ENCODE measurements at regions not wholly inside any gene's neighbourhood (a gene's known extent, or its start where the extent isn't known, plus 50 kb on each side); places are given as distances from the start of the nearest gene placed in this dataset.

DNA sequence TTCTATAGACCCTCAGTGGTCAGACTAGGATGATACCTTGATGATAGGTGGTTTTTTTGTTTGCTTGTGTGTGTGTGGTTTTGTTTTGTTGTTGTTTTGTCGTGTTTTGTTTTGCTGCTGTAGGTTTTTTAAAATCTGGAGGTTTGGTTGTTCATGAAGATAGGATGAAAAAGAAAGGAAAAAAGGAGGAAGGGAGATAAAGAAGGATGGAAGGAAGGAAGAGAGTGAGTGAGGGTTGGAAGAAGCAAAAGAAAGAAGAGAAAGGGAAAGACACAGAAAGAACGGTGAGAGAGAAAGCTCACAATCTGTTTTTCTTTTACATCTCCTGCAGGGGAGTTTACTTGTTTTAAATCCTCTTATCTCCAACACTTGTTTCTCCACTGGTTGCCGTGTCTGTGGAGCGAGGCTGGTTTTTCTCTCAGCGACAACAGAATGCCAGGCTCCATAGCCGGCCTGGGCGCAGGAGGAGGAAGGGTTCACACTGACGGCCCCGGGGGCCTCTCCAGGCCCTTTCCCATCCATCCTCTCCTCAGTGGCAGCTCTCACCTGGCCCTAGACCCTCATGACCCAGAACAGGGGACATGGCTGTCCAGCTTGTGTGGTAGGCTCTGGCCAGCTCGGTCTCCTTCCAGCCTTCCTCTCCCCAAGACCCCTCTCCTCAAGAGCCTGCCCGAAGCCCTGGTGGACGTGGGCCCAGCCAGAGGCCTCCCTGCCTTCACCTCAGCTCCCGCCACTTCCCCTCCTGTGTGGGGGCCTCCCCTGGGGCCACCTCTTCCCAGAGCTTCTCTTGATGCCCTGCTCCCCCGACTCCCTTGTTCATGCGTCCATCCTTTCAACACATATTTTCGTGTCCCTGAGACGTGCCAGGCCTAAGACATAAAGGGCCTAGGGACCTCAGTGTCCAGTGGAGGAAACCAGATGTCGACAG lies 168.4 kb downstream of the VEGFA start:
- peak overlapping the region in 1 of 2 donors; percentile 23 for H3K4me3 Mint-ChIP-seq
- Histone ChIP-seq H3K27ac (ENCODE audit: low read depth in 1 of 2, low read length in 2 of 2) (no peak overlapping the region), H3K9me3 (replicated peaks in 1 of 2; ENCODE audit: control insufficient read depth in 1 of 2, insufficient read depth in 1 of 2, low read length in 2 of 2) (no peaks in the 10 kb centered on the region), H3K4me1 (ENCODE audit: control insufficient read depth in 1 of 2, insufficient read depth in 2 of 2, low read length in 2 of 2) (peaks cover 5 to 6% of the 10 kb centered on the region in 2 donors), H3K4me3 (replicated peaks in 1 of 3; ENCODE audit: low read depth in 2 of 3, low read length in 3 of 3) (no peak overlapping the region), H3K36me3 (replicated peaks in 1 of 2; ENCODE audit: control insufficient read depth in 1 of 2, insufficient read depth in 2 of 2, low read length in 2 of 2) (no peaks in the 10 kb centered on the region), H3K27me3 (ENCODE audit: control insufficient read depth in 2 of 2, insufficient read depth in 2 of 2, low read length in 2 of 2) (no peaks in the 10 kb centered on the region), H3K9ac (ENCODE audit: insufficient read depth, low read length, poor library complexity, severe bottlenecking) (no peak overlapping the region), H2AFZ (ENCODE audit: insufficient read depth, low read depth, low read length, poor library complexity, severe bottlenecking) (no peak overlapping the region), H3K79me2 (ENCODE audit: insufficient read depth, low read length) (no peaks in the 10 kb centered on the region), H3K4me2 (replicated peaks; ENCODE audit: extremely low read depth, low read length, poor library complexity, severe bottlenecking) (no peak overlapping the region), H4K20me1 (ENCODE audit: insufficient read depth, low read length) (no peaks in the 10 kb centered on the region)
- 86% methylated on average over 9 of the region's 18 CpGs for WGBS (ENCODE audit: insufficient coverage)
- H3K36me3 Mint-ChIP-seq = no peaks in the 10 kb centered on the region
- TF ChIP-seq, protein P1, sequence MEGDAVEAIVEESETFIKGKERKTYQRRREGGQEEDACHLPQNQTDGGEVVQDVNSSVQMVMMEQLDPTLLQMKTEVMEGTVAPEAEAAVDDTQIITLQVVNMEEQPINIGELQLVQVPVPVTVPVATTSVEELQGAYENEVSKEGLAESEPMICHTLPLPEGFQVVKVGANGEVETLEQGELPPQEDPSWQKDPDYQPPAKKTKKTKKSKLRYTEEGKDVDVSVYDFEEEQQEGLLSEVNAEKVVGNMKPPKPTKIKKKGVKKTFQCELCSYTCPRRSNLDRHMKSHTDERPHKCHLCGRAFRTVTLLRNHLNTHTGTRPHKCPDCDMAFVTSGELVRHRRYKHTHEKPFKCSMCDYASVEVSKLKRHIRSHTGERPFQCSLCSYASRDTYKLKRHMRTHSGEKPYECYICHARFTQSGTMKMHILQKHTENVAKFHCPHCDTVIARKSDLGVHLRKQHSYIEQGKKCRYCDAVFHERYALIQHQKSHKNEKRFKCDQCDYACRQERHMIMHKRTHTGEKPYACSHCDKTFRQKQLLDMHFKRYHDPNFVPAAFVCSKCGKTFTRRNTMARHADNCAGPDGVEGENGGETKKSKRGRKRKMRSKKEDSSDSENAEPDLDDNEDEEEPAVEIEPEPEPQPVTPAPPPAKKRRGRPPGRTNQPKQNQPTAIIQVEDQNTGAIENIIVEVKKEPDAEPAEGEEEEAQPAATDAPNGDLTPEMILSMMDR (IDR thresholded peaks at IDR 0.05) = no peak
- DNase-seq = no peak
- H3K27ac Mint-ChIP-seq = no peak overlapping the region
- H3K27me3 Mint-ChIP-seq (ENCODE audit: low read depth in 3 of 3) = peaks cover 2 to 11% (median 9%) of the 10 kb centered on the region in 3 donors
- H3K4me1 Mint-ChIP-seq = peaks cover 8% of the 10 kb centered on the region
- intact Hi-C loops (cut with micrococcal nuclease) = no loop called here
- H3K9me3 Mint-ChIP-seq = peaks cover 0 to 2% (median 0%) of the 10 kb centered on the region in 7 donors

DNA sequence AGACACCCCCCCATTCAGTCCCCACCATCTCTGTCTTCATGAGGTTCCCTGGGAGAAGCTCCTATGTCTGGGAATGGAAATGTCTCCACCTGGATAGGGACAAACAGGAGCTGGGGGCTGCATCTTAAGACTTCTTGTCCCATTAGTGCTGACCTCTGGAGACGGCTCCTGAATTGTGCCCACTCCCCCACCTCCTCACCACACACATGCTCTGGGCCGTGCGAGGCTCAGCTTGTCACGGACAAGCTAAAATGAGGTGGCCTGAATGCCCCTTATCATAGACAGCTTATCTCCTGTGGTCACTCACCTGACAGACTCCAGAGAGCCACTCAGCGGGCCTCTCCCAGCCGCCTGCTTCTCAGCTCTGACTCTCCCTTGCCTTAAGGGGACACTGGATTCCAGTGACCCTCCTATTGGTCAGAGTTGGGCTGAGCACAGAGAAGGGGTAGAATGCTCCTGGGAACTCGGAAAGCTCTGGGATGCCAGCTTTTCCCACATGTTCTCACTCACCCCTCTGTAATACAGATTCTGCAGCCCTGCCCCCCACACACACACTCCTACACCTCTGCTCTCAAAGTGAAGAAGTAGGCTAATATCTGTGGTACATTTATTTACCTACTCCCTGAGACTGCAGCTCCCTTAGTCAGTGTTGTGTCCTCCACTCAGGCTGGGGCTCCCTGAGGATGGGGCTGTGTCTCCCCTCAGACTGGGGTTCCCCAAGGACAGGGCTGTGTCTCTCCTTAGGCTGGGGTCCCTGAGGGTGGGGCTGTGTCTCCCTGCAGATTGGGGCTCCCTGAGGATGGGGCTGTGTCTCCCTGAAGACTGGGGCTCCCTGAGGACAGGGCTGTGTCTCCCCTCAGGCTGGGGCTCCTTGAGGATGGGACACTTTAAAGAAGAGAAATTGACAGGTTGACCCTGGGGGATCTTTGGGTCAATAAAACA lies 167.5 kb downstream of the VEGFA start:
- Histone ChIP-seq H3K9ac (ENCODE audit: insufficient read depth, low read length, poor library complexity, severe bottlenecking) (no peak overlapping the region), H3K4me1 (ENCODE audit: control insufficient read depth in 1 of 2, insufficient read depth in 2 of 2, low read length in 2 of 2) (peaks cover 5 to 6% of the 10 kb centered on the region in 2 donors), H3K79me2 (ENCODE audit: insufficient read depth, low read length) (no peaks in the 10 kb centered on the region), H2AFZ (ENCODE audit: insufficient read depth, low read depth, low read length, poor library complexity, severe bottlenecking) (no peak overlapping the region), H3K9me3 (replicated peaks in 1 of 2; ENCODE audit: control insufficient read depth in 1 of 2, insufficient read depth in 1 of 2, low read length in 2 of 2) (no peaks in the 10 kb centered on the region), H3K4me3 (replicated peaks in 1 of 3; ENCODE audit: low read depth in 2 of 3, low read length in 3 of 3) (no peak overlapping the region), H3K27me3 (ENCODE audit: control insufficient read depth in 2 of 2, insufficient read depth in 2 of 2, low read length in 2 of 2) (no peaks in the 10 kb centered on the region), H3K36me3 (replicated peaks in 1 of 2; ENCODE audit: control insufficient read depth in 1 of 2, insufficient read depth in 2 of 2, low read length in 2 of 2) (no peaks in the 10 kb centered on the region), H3K27ac (ENCODE audit: low read depth in 1 of 2, low read length in 2 of 2) (no peak overlapping the region), H4K20me1 (ENCODE audit: insufficient read depth, low read length) (no peaks in the 10 kb centered on the region), H3K4me2 (replicated peaks; ENCODE audit: extremely low read depth, low read length, poor library complexity, severe bottlenecking) (no peak overlapping the region)
- H3K27ac Mint-ChIP-seq = no peak overlapping the region
- WGBS (ENCODE audit: insufficient coverage) = 93% methylated on average over 6 of the region's 7 CpGs
- H3K27me3 Mint-ChIP-seq (ENCODE audit: low read depth in 3 of 3) = peaks cover 2 to 9% (median 8%) of the 10 kb centered on the region in 3 donors
- H3K36me3 Mint-ChIP-seq = no peaks in the 10 kb centered on the region
- intact Hi-C loops (cut with micrococcal nuclease) = no loop called here
- peaks cover 8% of the 10 kb centered on the region for H3K4me1 Mint-ChIP-seq
- no peak overlapping the region for H3K4me3 Mint-ChIP-seq
- DNase-seq = no peak
- TF ChIP-seq, protein P1 (IDR thresholded peaks at IDR 0.05) = no peak
- H3K9me3 Mint-ChIP-seq = peaks cover 0 to 2% (median 0%) of the 10 kb centered on the region in 7 donors

Measured in CD14-positive monocyte (primary cell).